Activated CD4-positive, alpha-beta T cell treated with anti-CD3 and anti-CD28 coated beads, Interleukin-2, amount 10 ng/mL, durations not matched to agents 24 days and 14 days (primary cell): ENCODE measurements at regions not wholly inside any gene's neighbourhood (a gene's known extent, or its start where the extent isn't known, plus 50 kb on each side); places are given as distances from the start of the nearest gene placed in this dataset.

ENCODE experiments used
- DNase-seq: peaks from one replicate; pipeline ENCODE4 v3.0.0; 2022
- H3K27ac Mint-ChIP-seq: one replicate; pipeline ENCODE4 v1.8.0; 2022; ENCODE audit warnings: mild to moderate bottlenecking, mixed read lengths
- H3K27me3 Mint-ChIP-seq: one replicate; pipeline ENCODE4 v1.8.0; 2022; ENCODE audit warnings: mixed read lengths
- H3K36me3 Mint-ChIP-seq: one replicate; pipeline ENCODE4 v1.8.0; 2022; ENCODE audit warnings: low read depth, mild to moderate bottlenecking, mixed read lengths
- H3K4me1 Mint-ChIP-seq: one replicate; pipeline ENCODE4 v1.8.0; 2021; ENCODE audit warnings: mixed read lengths
- H3K4me3 Mint-ChIP-seq: one replicate; pipeline ENCODE4 v1.8.0; 2022; ENCODE audit warnings: mild to moderate bottlenecking, moderate library complexity, mixed read lengths
- H3K9me3 Mint-ChIP-seq: one replicate; pipeline ENCODE4 v1.8.0; 2021; ENCODE audit warnings: mixed read lengths
- intact Hi-C: fragments of 100-400 bp; cut with micrococcal nuclease; formaldehyde crosslinking; loops from one replicate; pipeline ENCODE4 v1.15.1; 2023

DNA sequence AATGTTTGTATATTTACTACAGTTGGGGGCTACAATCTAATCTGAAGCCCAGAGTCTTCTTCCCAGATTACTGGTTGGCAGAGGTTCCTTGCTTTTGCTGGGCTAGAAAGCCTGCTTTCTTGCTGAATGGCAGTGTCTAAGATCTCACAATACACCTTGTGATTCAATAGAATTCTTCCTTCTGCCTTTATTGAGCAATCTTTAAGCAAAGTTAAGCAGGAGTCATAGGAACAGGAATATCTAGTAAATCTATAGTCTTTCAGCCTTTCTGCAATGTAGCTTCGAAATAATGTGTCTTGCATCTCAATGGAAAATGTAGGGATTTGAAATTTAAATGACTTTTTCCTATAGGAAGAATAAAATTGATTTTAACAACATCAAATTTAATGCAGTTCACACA lies 346.1 kb downstream of the SLITRK1 start:
- no peaks in the 10 kb centered on the region for H3K4me1 Mint-ChIP-seq
- intact Hi-C loops: no loop called here
- H3K36me3 Mint-ChIP-seq: no peaks in the 10 kb centered on the region
- H3K27ac Mint-ChIP-seq: no peak overlapping the region
- DNase-seq: no peak
- no peaks in the 10 kb centered on the region for H3K27me3 Mint-ChIP-seq
- peaks cover 9% of the 10 kb centered on the region for H3K9me3 Mint-ChIP-seq
- no peak overlapping the region for H3K4me3 Mint-ChIP-seq

GRCh38 chr13:83532809-83533208 lies 349.5 kb downstream of the SLITRK1 start:
- no peaks in the 10 kb centered on the region for H3K36me3 Mint-ChIP-seq
- intact Hi-C loops: no loop called here
- no peak overlapping the region for H3K27ac Mint-ChIP-seq
- no peak for DNase-seq
- H3K4me1 Mint-ChIP-seq: no peaks in the 10 kb centered on the region
- H3K9me3 Mint-ChIP-seq: peaks cover 4% of the 10 kb centered on the region
- no peaks in the 10 kb centered on the region for H3K27me3 Mint-ChIP-seq
- no peak overlapping the region for H3K4me3 Mint-ChIP-seq

DNA sequence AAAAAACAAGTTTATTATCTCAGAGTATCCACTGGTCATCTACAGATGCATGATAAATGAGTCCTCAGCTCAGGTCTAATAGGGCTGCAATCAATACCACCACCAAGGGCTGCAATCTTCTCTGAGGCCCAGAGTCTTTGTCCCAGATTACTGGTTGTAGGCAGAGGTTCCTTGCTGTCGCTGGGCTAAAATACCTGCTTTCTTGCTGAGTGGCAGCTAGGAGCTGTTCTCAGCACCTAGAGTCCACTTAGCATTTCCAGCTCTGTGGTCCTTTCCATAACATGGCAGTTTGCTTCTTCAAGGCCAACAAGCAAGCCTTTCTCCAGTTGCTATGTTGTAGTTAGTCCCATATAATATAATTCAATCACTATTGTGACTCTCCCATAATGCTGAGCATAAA lies 351.3 kb downstream of the SLITRK1 start:
- Mint-ChIP-seq H3K4me3 (no peak overlapping the region), H3K36me3 (no peaks in the 10 kb centered on the region), H3K27me3 (no peaks in the 10 kb centered on the region), H3K27ac (no peak overlapping the region), H3K4me1 (no peaks in the 10 kb centered on the region), H3K9me3 (peaks cover 4% of the 10 kb centered on the region)
- intact Hi-C loops: no loop called here
- DNase-seq: no peak

- Mint-ChIP-seq H3K4me1 (no peaks in the 10 kb centered on the region), H3K4me3 (no peak overlapping the region), H3K36me3 (no peaks in the 10 kb centered on the region), H3K27ac (no peak overlapping the region), H3K9me3 (peaks cover 2% of the 10 kb centered on the region), H3K27me3 (no peaks in the 10 kb centered on the region)
- intact Hi-C loops: no loop called here
- no peak for DNase-seq
Measured at GRCh38 chr13:83516781-83517180, 365.5 kb downstream of the SLITRK1 start.

- Mint-ChIP-seq H3K36me3 (no peaks in the 10 kb centered on the region), H3K4me1 (no peaks in the 10 kb centered on the region), H3K27ac (no peak overlapping the region), H3K9me3 (peaks cover 2% of the 10 kb centered on the region), H3K4me3 (no peak overlapping the region), H3K27me3 (no peaks in the 10 kb centered on the region)
- no peak for DNase-seq
- intact Hi-C loops: no loop called here
Measured at GRCh38 chr13:83515268-83516015, 366.8 kb downstream of the SLITRK1 start.

DNA sequence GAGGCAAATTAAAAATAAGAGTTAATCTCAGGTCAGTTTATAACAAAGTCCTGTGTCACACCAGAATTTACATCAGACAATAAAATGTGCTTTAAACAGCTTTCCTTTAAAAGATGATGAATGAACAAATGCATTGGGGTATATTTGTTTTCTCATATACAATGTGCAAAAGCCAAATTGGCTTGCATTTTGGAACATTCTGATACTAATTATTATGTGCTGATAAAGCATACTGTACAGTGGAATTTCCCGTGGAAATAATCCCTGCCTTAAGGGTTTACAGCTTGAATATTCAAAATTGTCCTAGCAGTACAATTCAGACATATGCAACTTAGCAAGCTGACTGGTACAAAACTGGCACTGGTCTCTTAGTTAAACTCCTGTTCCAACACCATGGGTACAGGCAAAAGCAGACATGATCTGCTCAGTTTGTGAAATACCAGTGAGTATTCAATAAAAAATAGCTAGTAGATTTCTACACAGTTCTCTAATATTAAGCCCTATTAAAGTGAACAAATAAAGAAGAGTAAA lies 373.4 kb downstream of the SLITRK1 start:
- no peak for DNase-seq
- Mint-ChIP-seq H3K27me3 (no peaks in the 10 kb centered on the region), H3K36me3 (no peaks in the 10 kb centered on the region), H3K27ac (no peak overlapping the region), H3K9me3 (peaks cover under 1% of the 10 kb centered on the region), H3K4me3 (no peak overlapping the region), H3K4me1 (no peaks in the 10 kb centered on the region)
- intact Hi-C loops: no loop called here

DNA sequence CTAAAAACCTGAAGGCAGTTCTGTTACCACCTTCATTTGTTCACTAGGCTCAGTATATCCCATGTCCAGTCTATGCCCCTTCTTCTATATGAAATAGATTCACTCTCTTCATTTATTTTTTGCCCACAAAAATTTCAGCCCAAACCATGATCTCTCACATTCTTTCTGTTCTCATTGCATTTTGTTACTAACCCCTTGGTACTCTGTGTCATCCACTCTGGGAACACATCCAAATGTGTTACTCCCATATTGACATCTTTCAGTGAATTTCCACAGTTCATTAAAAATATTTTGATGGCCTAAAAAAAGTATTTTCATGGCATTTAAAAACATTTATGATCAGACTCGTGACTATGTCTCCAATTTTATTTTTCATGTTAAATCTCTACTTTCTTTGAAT lies 378.9 kb downstream of the SLITRK1 start:
- H3K9me3 Mint-ChIP-seq: peaks cover 7% of the 10 kb centered on the region
- no peaks in the 10 kb centered on the region for H3K36me3 Mint-ChIP-seq
- H3K27ac Mint-ChIP-seq: no peak overlapping the region
- intact Hi-C loops: no loop called here
- H3K4me3 Mint-ChIP-seq: no peak overlapping the region
- no peaks in the 10 kb centered on the region for H3K27me3 Mint-ChIP-seq
- H3K4me1 Mint-ChIP-seq: no peaks in the 10 kb centered on the region
- no peak for DNase-seq

DNA sequence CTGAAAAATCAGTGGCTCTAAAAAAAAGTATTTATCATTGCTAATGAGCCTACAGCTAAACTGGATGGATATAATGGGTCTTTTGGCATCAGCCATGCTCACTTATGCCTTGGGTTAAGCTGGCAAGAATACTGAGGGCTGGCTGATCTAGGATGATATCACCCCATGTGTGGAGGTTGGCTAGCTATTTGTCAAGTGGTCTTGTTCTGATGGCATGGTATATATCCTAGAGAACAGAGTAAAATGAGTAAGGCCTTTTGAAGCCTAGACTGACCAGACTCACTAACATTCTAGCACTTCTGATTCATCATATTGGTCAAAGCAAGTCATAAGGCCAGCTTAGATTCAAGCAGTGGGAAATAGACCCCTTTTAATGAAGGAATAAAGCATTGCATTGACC lies 383.0 kb downstream of the SLITRK1 start:
- peaks cover 7% of the 10 kb centered on the region for H3K9me3 Mint-ChIP-seq
- H3K4me3 Mint-ChIP-seq: no peak overlapping the region
- H3K27ac Mint-ChIP-seq: no peak overlapping the region
- intact Hi-C loops: no loop called here
- H3K27me3 Mint-ChIP-seq: no peaks in the 10 kb centered on the region
- H3K36me3 Mint-ChIP-seq: no peaks in the 10 kb centered on the region
- H3K4me1 Mint-ChIP-seq: no peaks in the 10 kb centered on the region
- no peak for DNase-seq

GRCh38 chr13:83498481-83499190 lies 383.6 kb downstream of the SLITRK1 start:
- Mint-ChIP-seq H3K36me3 (no peaks in the 10 kb centered on the region), H3K4me1 (no peaks in the 10 kb centered on the region), H3K27ac (no peak overlapping the region), H3K27me3 (no peaks in the 10 kb centered on the region), H3K4me3 (no peak overlapping the region), H3K9me3 (peaks cover 5% of the 10 kb centered on the region)
- intact Hi-C loops: no loop called here
- no peak for DNase-seq

DNA sequence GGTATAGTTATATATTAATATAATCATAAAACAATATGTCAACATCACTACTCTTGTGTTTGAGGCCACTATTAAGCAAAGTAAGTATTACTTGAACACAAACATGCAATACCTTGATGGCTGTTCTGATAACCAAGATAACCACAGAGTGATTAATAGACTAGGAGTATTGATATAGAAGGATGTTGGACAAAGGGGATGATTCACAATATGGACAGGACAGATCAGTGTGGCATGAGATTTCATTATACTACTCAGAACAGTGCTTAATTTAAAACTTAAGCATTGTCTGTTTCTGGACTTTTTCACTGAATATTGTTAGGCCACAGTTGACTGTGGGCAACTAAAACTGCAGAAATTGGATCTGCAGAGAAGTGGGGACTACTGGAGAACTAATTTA lies 384.2 kb downstream of the SLITRK1 start:
- Mint-ChIP-seq H3K36me3 (no peaks in the 10 kb centered on the region), H3K4me3 (no peak overlapping the region), H3K27me3 (no peaks in the 10 kb centered on the region), H3K9me3 (peaks cover 4% of the 10 kb centered on the region), H3K4me1 (no peaks in the 10 kb centered on the region), H3K27ac (no peak overlapping the region)
- intact Hi-C loops: no loop called here
- no peak for DNase-seq

- DNase-seq: no peak
- no peak overlapping the region for H3K4me3 Mint-ChIP-seq
- intact Hi-C loops: no loop called here
- no peaks in the 10 kb centered on the region for H3K27me3 Mint-ChIP-seq
- no peaks in the 10 kb centered on the region for H3K36me3 Mint-ChIP-seq
- no peaks in the 10 kb centered on the region for H3K9me3 Mint-ChIP-seq
- H3K4me1 Mint-ChIP-seq: no peaks in the 10 kb centered on the region
- H3K27ac Mint-ChIP-seq: no peak overlapping the region
Measured at GRCh38 chr13:83496501-83496900, 385.8 kb downstream of the SLITRK1 start.

- DNase-seq: no peak
- Mint-ChIP-seq H3K9me3 (no peaks in the 10 kb centered on the region), H3K4me3 (no peak overlapping the region), H3K36me3 (no peaks in the 10 kb centered on the region), H3K27ac (no peak overlapping the region), H3K27me3 (no peaks in the 10 kb centered on the region), H3K4me1 (no peaks in the 10 kb centered on the region)
- intact Hi-C loops: no loop called here
Measured at GRCh38 chr13:83485101-83485500, 397.2 kb downstream of the SLITRK1 start.

- H3K27ac Mint-ChIP-seq: no peak overlapping the region
- H3K4me1 Mint-ChIP-seq: no peaks in the 10 kb centered on the region
- H3K36me3 Mint-ChIP-seq: no peaks in the 10 kb centered on the region
- no peak overlapping the region for H3K4me3 Mint-ChIP-seq
- intact Hi-C loops: no loop called here
- H3K9me3 Mint-ChIP-seq: peaks cover 3% of the 10 kb centered on the region
- no peaks in the 10 kb centered on the region for H3K27me3 Mint-ChIP-seq
- DNase-seq: no peak
Measured at GRCh38 chr13:83471011-83471410, 411.3 kb downstream of the SLITRK1 start.

- intact Hi-C loops: no loop called here
- Mint-ChIP-seq H3K4me1 (no peaks in the 10 kb centered on the region), H3K27me3 (no peaks in the 10 kb centered on the region), H3K36me3 (no peaks in the 10 kb centered on the region), H3K27ac (no peak overlapping the region), H3K4me3 (no peak overlapping the region), H3K9me3 (peaks cover 3% of the 10 kb centered on the region)
- no peak for DNase-seq
Measured at GRCh38 chr13:83470133-83470797, 412.0 kb downstream of the SLITRK1 start.
